Suprapubic skin (tissue), 4 donors: ENCODE measurements at regions not wholly inside any gene's neighbourhood (a gene's known extent, or its start where the extent isn't known, plus 50 kb on each side); places are given as distances from the start of the nearest gene placed in this dataset.

ENCODE experiments used
- DNase-seq, 2 donors: peaks; one replicate each; pipeline ENCODE4 v3.0.0-alpha.2; 2019; ENCODE audit warnings: low spot score in 2 of 2
- H3K27ac ChIP-seq: fragments of 200-600 bp; sonication (generic); one replicate; pipeline ENCODE4 v1.5.1; 2019
- H3K27me3 ChIP-seq: fragments of 200-600 bp; sonication (generic); one replicate; pipeline ENCODE4 v1.5.1; 2019
- H3K36me3 ChIP-seq: fragments of 200-600 bp; sonication (generic); one replicate; pipeline ENCODE4 v1.5.1; 2019
- H3K4me1 ChIP-seq: fragments of 200-600 bp; sonication (generic); one replicate; pipeline ENCODE4 v1.5.1; 2019
- H3K4me3 ChIP-seq: fragments of 200-600 bp; sonication (generic); one replicate; pipeline ENCODE4 v1.5.1; 2019; ENCODE audit warnings: mild to moderate bottlenecking
- H3K9me3 ChIP-seq: fragments of 200-600 bp; sonication (generic); one replicate; pipeline ENCODE4 v1.5.1; 2019
- CTCF ChIP-seq, 2 donors: fragments of 200-600 bp in 1 of 2; fragments of 450-650 bp in 1 of 2; sonication (generic) in 1 of 2; IDR thresholded peaks; one replicate each; pipeline ENCODE4 v1.5.1; 2016 to 2019; ENCODE audit warnings: antibody characterized with exemption in 2 of 2, mild to moderate bottlenecking in 1 of 2, moderate library complexity in 1 of 2
- EP300 ChIP-seq: sonication (generic); formaldehyde crosslinking; IDR thresholded peaks from one replicate; pipeline ENCODE4 v1.6.1; 2017; ENCODE audit warnings: antibody characterized with exemption
- POLR2A ChIP-seq, 2 donors: fragments of 450-650 bp; IDR thresholded peaks; one replicate each; pipeline ENCODE4 v1.6.1; 2017; ENCODE audit warnings: antibody characterized with exemption in 2 of 2, mild to moderate bottlenecking in 2 of 2, moderate library complexity in 2 of 2
- POLR2AphosphoS5 ChIP-seq, 3 donors: sonication (generic); formaldehyde crosslinking; IDR thresholded peaks; one replicate each; pipeline ENCODE4 v1.6.1; 2017; ENCODE audit warnings: antibody characterized with exemption in 3 of 3
- WGBS: methylation state at CpG from one replicate; pipeline ENCODE4 v1.1.5; 2018; 5-methylcytosine and 5-hydroxymethylcytosine counted together

- no peaks in the 10 kb centered on the region for H3K36me3 ChIP-seq
- no peak for TF ChIP-seq POLR2AphosphoS5 (IDR thresholded peaks at IDR 0.05)
- TF ChIP-seq CTCF (IDR thresholded peaks at IDR 0.05), result no peak
- no peak for TF ChIP-seq POLR2A (IDR thresholded peaks at IDR 0.05)
- no peak for TF ChIP-seq EP300
- H3K27me3 ChIP-seq, result no peaks in the 10 kb centered on the region
- no peak overlapping the region for H3K27ac ChIP-seq
- no peak for DNase-seq
- 96% methylated on average over 8 of the region's 8 CpGs for WGBS
- no peaks in the 10 kb centered on the region for H3K9me3 ChIP-seq
- H3K4me1 ChIP-seq, result no peaks in the 10 kb centered on the region
- H3K4me3 ChIP-seq, result no peak overlapping the region
Measured at GRCh38 chr1:38644092-38644491, 215.5 kb downstream of the RRAGC start.

DNA sequence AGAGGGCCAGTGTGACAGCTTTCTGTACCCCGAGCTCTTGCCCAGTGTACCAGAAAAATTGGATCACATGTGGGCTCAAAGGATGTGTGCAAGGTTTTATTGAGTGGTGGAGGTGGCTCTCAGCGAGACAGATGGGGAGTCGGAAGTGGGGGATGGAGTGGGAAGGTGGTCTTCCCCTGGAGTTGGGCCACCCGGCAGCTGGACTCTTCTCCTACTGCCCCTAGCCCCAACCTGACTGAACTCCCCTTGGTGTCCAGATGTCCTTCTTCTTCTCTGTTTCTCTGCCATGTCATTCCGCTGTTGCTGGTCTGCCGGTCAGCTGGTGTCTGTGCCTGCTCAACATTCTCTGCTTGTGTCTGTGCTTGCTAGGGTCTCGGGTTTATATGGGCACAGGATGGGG lies 217.9 kb downstream of the RRAGC start:
- Histone ChIP-seq H3K27ac (no peak overlapping the region), H3K4me3 (no peak overlapping the region), H3K9me3 (no peaks in the 10 kb centered on the region), H3K36me3 (no peaks in the 10 kb centered on the region), H3K27me3 (peaks cover 3% of the 10 kb centered on the region), H3K4me1 (no peaks in the 10 kb centered on the region)
- DNase-seq, result no peak
- TF ChIP-seq POLR2A (IDR thresholded peaks at IDR 0.05), result no peak
- WGBS, result 87% methylated on average over 7 of the region's 7 CpGs

GRCh38 chr1:38640371-38640770 lies 219.2 kb downstream of the RRAGC start:
- TF ChIP-seq CTCF (IDR thresholded peaks at IDR 0.05), result no peak
- TF ChIP-seq POLR2AphosphoS5 (IDR thresholded peaks at IDR 0.05), result no peak
- Histone ChIP-seq H3K36me3 (no peaks in the 10 kb centered on the region), H3K27ac (no peak overlapping the region), H3K27me3 (peaks cover 6% of the 10 kb centered on the region), H3K9me3 (no peaks in the 10 kb centered on the region), H3K4me1 (no peaks in the 10 kb centered on the region), H3K4me3 (no peak overlapping the region)
- WGBS, result 52% methylated on average over 4 of the region's 4 CpGs
- no peak for DNase-seq

GRCh38 chr1:38628241-38628640 lies 231.3 kb downstream of the RRAGC start:
- no peak overlapping the region for H3K27ac ChIP-seq
- no peaks in the 10 kb centered on the region for H3K9me3 ChIP-seq
- WGBS, result 86% methylated on average over 1 of the region's 1 CpG
- H3K4me3 ChIP-seq, result no peak overlapping the region
- H3K27me3 ChIP-seq, result peaks cover 5% of the 10 kb centered on the region
- TF ChIP-seq EP300 (no peak), POLR2AphosphoS5 (IDR thresholded peaks at IDR 0.05) (no peak), POLR2A (IDR thresholded peaks at IDR 0.05) (no peak), CTCF (IDR thresholded peaks at IDR 0.05) (no peak)
- H3K4me1 ChIP-seq, result no peaks in the 10 kb centered on the region
- DNase-seq, result no peak
- no peaks in the 10 kb centered on the region for H3K36me3 ChIP-seq

GRCh38 chr1:38625939-38626338 lies 233.6 kb downstream of the RRAGC start:
- Histone ChIP-seq H3K36me3 (no peaks in the 10 kb centered on the region), H3K27ac (no peak overlapping the region), H3K4me3 (no peak overlapping the region), H3K27me3 (peaks cover 5% of the 10 kb centered on the region), H3K9me3 (no peaks in the 10 kb centered on the region), H3K4me1 (no peaks in the 10 kb centered on the region)
- no peak for DNase-seq
- 82% methylated on average over 6 of the region's 6 CpGs for WGBS
- TF ChIP-seq POLR2A (IDR thresholded peaks at IDR 0.05), result no peak
- no peak for TF ChIP-seq POLR2AphosphoS5 (IDR thresholded peaks at IDR 0.05)
- no peak for TF ChIP-seq CTCF (IDR thresholded peaks at IDR 0.05)
- TF ChIP-seq EP300, result no peak

DNA sequence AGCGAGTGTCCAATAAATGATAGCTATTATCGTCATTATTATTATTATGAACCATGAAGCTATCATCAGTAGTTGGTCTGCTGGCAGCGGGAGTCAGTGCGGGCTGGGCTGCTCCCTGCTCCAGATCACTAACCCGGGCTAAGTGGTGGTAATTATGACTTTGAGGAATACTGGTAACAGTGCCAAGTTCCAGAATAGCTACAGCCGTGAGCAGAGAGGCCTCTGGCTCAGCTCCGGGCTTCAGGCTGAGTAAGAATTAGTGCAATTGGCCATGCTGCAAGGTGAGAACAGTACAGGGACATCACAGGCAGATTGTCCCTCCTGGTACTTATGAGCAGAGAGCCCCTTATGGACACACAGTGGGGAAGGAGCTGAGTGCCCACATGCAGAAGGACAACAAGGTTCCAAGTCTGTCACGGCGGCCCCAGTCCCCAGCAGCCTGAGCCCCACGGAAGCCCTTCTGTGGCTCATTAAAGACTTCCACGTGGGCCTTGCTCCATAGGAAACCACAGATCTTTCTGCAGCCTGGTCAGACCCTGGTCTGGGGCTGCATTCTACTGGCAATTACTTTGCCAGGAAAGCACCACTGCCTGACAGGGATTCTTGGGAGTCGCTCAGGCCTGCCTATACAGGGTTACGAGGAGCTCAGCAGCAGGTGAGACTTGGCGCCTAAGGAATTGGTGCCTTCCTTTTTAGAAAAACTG lies 235.1 kb downstream of the RRAGC start:
- Histone ChIP-seq H3K27me3 (peaks cover 5% of the 10 kb centered on the region), H3K4me3 (no peak overlapping the region), H3K36me3 (no peaks in the 10 kb centered on the region), H3K9me3 (no peaks in the 10 kb centered on the region), H3K4me1 (no peaks in the 10 kb centered on the region), H3K27ac (no peak overlapping the region)
- WGBS, result 65% methylated on average over 13 of the region's 14 CpGs
- no peak for DNase-seq
- no peak for TF ChIP-seq POLR2A (IDR thresholded peaks at IDR 0.05)
- no peak for TF ChIP-seq POLR2AphosphoS5 (IDR thresholded peaks at IDR 0.05)
- TF ChIP-seq EP300, result no peak
- no peak for TF ChIP-seq CTCF (IDR thresholded peaks at IDR 0.05)
